Epithelial cell of esophagus (primary cell): ENCODE measurements at regions not wholly inside any gene's neighbourhood (a gene's known extent, or its start where the extent isn't known, plus 50 kb on each side); places are given as distances from the start of the nearest gene placed in this dataset.

Source experiments
- DNase-seq: peaks from one replicate; pipeline ENCODE4 v3.0.0; 2010; ENCODE audit warnings: low read depth
- H3K4me3 ChIP-seq: 2 replicates; pipeline ENCODE4 v1.5.1; 2011; ENCODE audit warnings: mild to moderate bottlenecking, low read length, control low read depth
- CTCF ChIP-seq: IDR thresholded peaks from 2 replicates; pipeline ENCODE4 v1.5.1; 2011; ENCODE audit warnings: low read depth, mild to moderate bottlenecking, low read length, control low read depth, inconsistent platforms; ENCODE audit not compliant: insufficient read depth; ENCODE audit errors: missing control alignments

- no peak for DNase-seq
- H3K4me3 ChIP-seq, result no peak overlapping the region
- no peak for TF ChIP-seq CTCF
Measured at GRCh38 chr4:23392860-23393458, 496.9 kb downstream of the PPARGC1A start.

GRCh38 chr4:23390246-23390645 is 499.6 kb downstream of the PPARGC1A start:
- DNase-seq, result no peak
- TF ChIP-seq CTCF, result no peak
- no peak overlapping the region for H3K4me3 ChIP-seq

- no peak for TF ChIP-seq CTCF
Measured at GRCh38 chr4:23388699-23389395, 501.0 kb downstream of the PPARGC1A start.

GRCh38 chr4:23388255-23388654 is 501.6 kb downstream of the PPARGC1A start:
- no peak for TF ChIP-seq CTCF
- no peak for DNase-seq
- H3K4me3 ChIP-seq, result no peak overlapping the region

More at GRCh38 chr4:23388699-23389395, 501.0 kb downstream of the PPARGC1A start:
- no peak overlapping the region for H3K4me3 ChIP-seq
- DNase-seq, result no peak

- H3K4me3 ChIP-seq, result no peak overlapping the region
- no peak for TF ChIP-seq CTCF
- peak; percentile 47 for DNase-seq
Measured at GRCh38 chr4:23384741-23385140, 505.1 kb downstream of the PPARGC1A start.

- no peak overlapping the region for H3K4me3 ChIP-seq
- TF ChIP-seq CTCF, result no peak
- peak; percentile 23 for DNase-seq
Measured at GRCh38 chr4:23382879-23383278, 507.0 kb downstream of the PPARGC1A start.

- DNase-seq, result peak; percentile 19
- no peak for TF ChIP-seq CTCF
Measured at GRCh38 chr4:23374259-23374658, 515.6 kb downstream of the PPARGC1A start.

More at GRCh38 chr4:23374259-23374658, 515.6 kb downstream of the PPARGC1A start:
- H3K4me3 ChIP-seq, result no peak overlapping the region
